ENCODE measurements at regions not wholly inside any gene's neighbourhood (a gene's known extent, or its start where the extent isn't known, plus 50 kb on each side); places are given as distances from the start of the nearest gene placed in this dataset.

GRCh38 chr14:71193663-71194062 is 286.4 kb downstream of the PCNX1 start:
- in situ Hi-C loops (cut with MboI; ENCODE audit: low sequenced_read_pairs in 4 of 4): no loop called here
- no peaks in the 10 kb centered on the region for H3K4me1 ChIP-seq
- no peaks in the 10 kb centered on the region for H3K36me3 ChIP-seq
- H3K4me3 ChIP-seq: no peak overlapping the region
- H3K27me3 ChIP-seq: no peaks in the 10 kb centered on the region
- no peaks in the 10 kb centered on the region for H3K9me3 ChIP-seq
- DNase-seq (no peak), ATAC-seq (no peak)
- H3K27ac ChIP-seq: no peak overlapping the region
- intact Hi-C loops (cut with DNase I; ENCODE audit: low total_unique reads): no loop called here
- TF ChIP-seq CTCF (IDR thresholded peaks at IDR 0.05 in 4 of 5, conservative IDR thresholded peaks at IDR 0.05 in 1 of 5) (no peak), POLR2A (IDR thresholded peaks at IDR 0.05) (no peak)

GRCh38 chr14:71194251-71194650 is 287.0 kb downstream of the PCNX1 start:
- Histone ChIP-seq H3K27me3 (no peaks in the 10 kb centered on the region), H3K9me3 (no peaks in the 10 kb centered on the region), H3K36me3 (no peaks in the 10 kb centered on the region), H3K4me1 (no peaks in the 10 kb centered on the region), H3K27ac (no peak overlapping the region), H3K4me3 (no peak overlapping the region)
- TF ChIP-seq POLR2A (IDR thresholded peaks at IDR 0.05) (no peak), CTCF (IDR thresholded peaks at IDR 0.05 in 4 of 5, conservative IDR thresholded peaks at IDR 0.05 in 1 of 5) (no peak)
- in situ Hi-C loops (cut with MboI; ENCODE audit: low sequenced_read_pairs in 4 of 4): no loop called here
- no peak for DNase-seq
- intact Hi-C loops (cut with DNase I; ENCODE audit: low total_unique reads): no loop called here
- ATAC-seq: no peak

- no peaks in the 10 kb centered on the region for H3K4me1 ChIP-seq
- ATAC-seq (no peak), DNase-seq (no peak)
- H3K9me3 ChIP-seq: no peaks in the 10 kb centered on the region
- in situ Hi-C loops (cut with MboI; ENCODE audit: low sequenced_read_pairs in 4 of 4): no loop called here
- TF ChIP-seq POLR2A (IDR thresholded peaks at IDR 0.05) (no peak), CTCF (IDR thresholded peaks at IDR 0.05 in 4 of 5, conservative IDR thresholded peaks at IDR 0.05 in 1 of 5) (no peak)
- H3K4me3 ChIP-seq: no peak overlapping the region
- intact Hi-C loops (cut with DNase I; ENCODE audit: low total_unique reads): no loop called here
- H3K27ac ChIP-seq: no peak overlapping the region
- H3K27me3 ChIP-seq: no peaks in the 10 kb centered on the region
- no peaks in the 10 kb centered on the region for H3K36me3 ChIP-seq
Observed at GRCh38 chr14:71196921-71197320, 289.7 kb downstream of the PCNX1 start.

- Histone ChIP-seq H3K27me3 (no peaks in the 10 kb centered on the region), H3K36me3 (no peaks in the 10 kb centered on the region), H3K4me3 (no peak overlapping the region), H3K4me1 (no peaks in the 10 kb centered on the region), H3K9me3 (no peaks in the 10 kb centered on the region), H3K27ac (no peak overlapping the region)
- intact Hi-C loops (cut with DNase I; ENCODE audit: low total_unique reads): no loop called here
- no peak for ATAC-seq
- no peak for TF ChIP-seq POLR2A (IDR thresholded peaks at IDR 0.05)
- no peak for TF ChIP-seq CTCF (IDR thresholded peaks at IDR 0.05 in 4 of 5, conservative IDR thresholded peaks at IDR 0.05 in 1 of 5)
- in situ Hi-C loops (cut with MboI; ENCODE audit: low sequenced_read_pairs in 4 of 4): no loop called here
- no peak for DNase-seq
Observed at GRCh38 chr14:71198687-71199086, 291.4 kb downstream of the PCNX1 start.

GRCh38 chr14:71201840-71202239 is 294.6 kb downstream of the PCNX1 start:
- H3K4me3 ChIP-seq: no peak overlapping the region
- DNase-seq: no peak
- no peaks in the 10 kb centered on the region for H3K27me3 ChIP-seq
- TF ChIP-seq CTCF (IDR thresholded peaks at IDR 0.05 in 4 of 5, conservative IDR thresholded peaks at IDR 0.05 in 1 of 5) (no peak), POLR2A (IDR thresholded peaks at IDR 0.05) (no peak)
- no peaks in the 10 kb centered on the region for H3K4me1 ChIP-seq
- H3K36me3 ChIP-seq: no peaks in the 10 kb centered on the region
- intact Hi-C loops (cut with DNase I; ENCODE audit: low total_unique reads): no loop called here
- no peaks in the 10 kb centered on the region for H3K9me3 ChIP-seq
- no peak overlapping the region for H3K27ac ChIP-seq
- no peak for ATAC-seq
- in situ Hi-C loops (cut with MboI; ENCODE audit: low sequenced_read_pairs in 4 of 4): no loop called here

All from gastrocnemius medialis (tissue), 4 donors.